H9 (cell line): ENCODE measurements at regions not wholly inside any gene's neighbourhood (a gene's known extent, or its start where the extent isn't known, plus 50 kb on each side); places are given as distances from the start of the nearest gene placed in this dataset.

ENCODE experiments used
- DNase-seq: peaks from one replicate; pipeline ENCODE4 v3.0.0-alpha.2; 2017
- H2AFZ ChIP-seq: one replicate; pipeline ENCODE4 v1.6.1; 2013; ENCODE audit warnings: mild to moderate bottlenecking, low read length, control low read depth, moderate library complexity
- H2AK5ac ChIP-seq: 2 replicates; pipeline ENCODE4 v1.6.1; 2013; ENCODE audit warnings: low read length, control low read depth, mixed read lengths; ENCODE audit not compliant: insufficient read length
- H2BK120ac ChIP-seq: one replicate; pipeline ENCODE4 v1.6.1; 2013; ENCODE audit warnings: low read depth, mild to moderate bottlenecking, low read length, control low read depth, inconsistent platforms; ENCODE audit not compliant: poor library complexity, severe bottlenecking
- H2BK12ac ChIP-seq: 2 replicates; pipeline ENCODE4 v1.6.1; 2013; ENCODE audit warnings: low read length, control low read depth, mixed read lengths, low read depth; ENCODE audit not compliant: insufficient read length
- H2BK15ac ChIP-seq: 2 replicates; pipeline ENCODE4 v1.6.1; 2013; ENCODE audit warnings: low read depth, low read length, control low read depth
- H2BK20ac ChIP-seq: one replicate; pipeline ENCODE4 v1.6.1; 2013; ENCODE audit warnings: low read depth, mild to moderate bottlenecking, low read length, control low read depth, inconsistent platforms; ENCODE audit not compliant: poor library complexity, severe bottlenecking
- H2BK5ac ChIP-seq: 2 replicates; pipeline ENCODE4 v1.6.1; 2013; ENCODE audit warnings: low read length, control low read depth, mixed read lengths; ENCODE audit not compliant: insufficient read length
- H3K14ac ChIP-seq: 2 replicates; pipeline ENCODE4 v1.6.1; 2013; ENCODE audit warnings: low read length, control low read depth; ENCODE audit not compliant: insufficient read depth
- H3K18ac ChIP-seq: 2 replicates; pipeline ENCODE4 v1.6.1; 2013; ENCODE audit warnings: low read depth, mild to moderate bottlenecking, mixed read lengths, low read length, control low read depth; ENCODE audit not compliant: insufficient read length
- H3K23ac ChIP-seq: 2 replicates; pipeline ENCODE4 v1.6.1; 2013; ENCODE audit warnings: low read length, control low read depth, mixed read lengths, low read depth; ENCODE audit not compliant: insufficient read length
- H3K23me2 ChIP-seq: 2 replicates; pipeline ENCODE4 v1.6.1; 2013; ENCODE audit warnings: low read depth, mild to moderate bottlenecking, mixed read lengths, low read length, control low read depth; ENCODE audit not compliant: insufficient read length, poor library complexity, severe bottlenecking
- H3K27ac ChIP-seq: 2 replicates; pipeline ENCODE4 v1.5.1; 2013; ENCODE audit warnings: low read length, control low read depth, mixed read lengths, low read depth; ENCODE audit not compliant: insufficient read length
- H3K27me3 ChIP-seq: 2 replicates; pipeline ENCODE4 v1.6.1; 2013; ENCODE audit warnings: low read length, control low read depth, inconsistent platforms; ENCODE audit not compliant: insufficient read depth
- H3K4ac ChIP-seq: 2 replicates; pipeline ENCODE4 v1.6.1; 2013; ENCODE audit warnings: low read depth, mild to moderate bottlenecking, control low read depth, inconsistent platforms, low read length, moderate library complexity
- H3K4me1 ChIP-seq: 2 replicates; pipeline ENCODE4 v1.6.1; 2013; ENCODE audit warnings: low read length, control low read depth, inconsistent platforms; ENCODE audit not compliant: insufficient read depth
- H3K4me2 ChIP-seq: 2 replicates; pipeline ENCODE4 v1.6.1; 2013; ENCODE audit warnings: low read length, control low read depth, mixed read lengths; ENCODE audit not compliant: insufficient read length, insufficient read depth
- H3K56ac ChIP-seq: 2 replicates; pipeline ENCODE4 v1.6.1; 2013; ENCODE audit warnings: low read depth, mild to moderate bottlenecking, mixed read lengths, low read length, control low read depth; ENCODE audit not compliant: insufficient read length
- H3K79me1 ChIP-seq: 2 replicates; pipeline ENCODE4 v1.6.1; 2013; ENCODE audit warnings: low read depth, mild to moderate bottlenecking, moderate library complexity, low read length, control low read depth, inconsistent platforms; ENCODE audit not compliant: insufficient read depth, poor library complexity, severe bottlenecking
- H3K79me2 ChIP-seq: 2 replicates; pipeline ENCODE4 v1.6.1; 2013; ENCODE audit warnings: low read length, control low read depth, inconsistent platforms; ENCODE audit not compliant: insufficient read depth
- H3K9ac ChIP-seq: 2 replicates; pipeline ENCODE4 v1.6.1; 2013; ENCODE audit warnings: low read length, control low read depth, mixed read lengths; ENCODE audit not compliant: insufficient read length; ENCODE audit errors: extremely low read depth
- H3K9me3 ChIP-seq: one replicate; pipeline ENCODE4 v1.6.1; 2013; ENCODE audit warnings: low read depth, low read length, inconsistent platforms; ENCODE audit not compliant: control insufficient read depth
- H3T11ph ChIP-seq: one replicate; pipeline ENCODE4 v1.6.1; 2013; ENCODE audit warnings: mild to moderate bottlenecking, low read length, control low read depth, inconsistent platforms
- H4K20me1 ChIP-seq: one replicate; pipeline ENCODE4 v1.6.1; 2013; ENCODE audit not compliant: control insufficient read depth, insufficient read length, insufficient read depth
- H4K5ac ChIP-seq: 2 replicates; pipeline ENCODE4 v1.6.1; 2013; ENCODE audit warnings: low read depth, mild to moderate bottlenecking, mixed read lengths, low read length, control low read depth; ENCODE audit not compliant: insufficient read length
- H4K8ac ChIP-seq: replicated peaks from 2 replicates; pipeline ENCODE4 v1.6.1; 2013; ENCODE audit warnings: low read length, control low read depth, mixed read lengths, low read depth; ENCODE audit not compliant: insufficient read length
- H4K91ac ChIP-seq: 2 replicates; pipeline ENCODE4 v1.6.1; 2013; ENCODE audit warnings: low read depth, mild to moderate bottlenecking, moderate library complexity, mixed read lengths, low read length, control low read depth; ENCODE audit not compliant: insufficient read length
- H3K27ac Mint-ChIP-seq, 3 experiments: 2 replicates in 2 of 3; 3 replicates in 1 of 3; pipeline ENCODE4 v1.8.0; 2020 to 2021; ENCODE audit warnings: mixed read lengths in 3 of 3, mild to moderate bottlenecking in 1 of 3, moderate library complexity in 1 of 3
- H3K27me3 Mint-ChIP-seq: 2 replicates; pipeline ENCODE4 v1.8.0; 2021; ENCODE audit warnings: low read depth, mild to moderate bottlenecking, moderate library complexity, mixed read lengths
- H3K36me3 Mint-ChIP-seq, 3 experiments: 2 replicates in 2 of 3; 3 replicates in 1 of 3; pipeline ENCODE4 v1.8.0; 2020 to 2021; ENCODE audit warnings: low read depth in 3 of 3, mixed read lengths in 3 of 3; ENCODE audit not compliant: insufficient read depth in 1 of 3
- H3K4me1 Mint-ChIP-seq, 2 experiments: 2 replicates each; pipeline ENCODE4 v1.8.0; 2020; ENCODE audit warnings: mixed read lengths in 2 of 2
- H3K4me3 Mint-ChIP-seq, 2 experiments: 2 replicates in 1 of 2; 3 replicates in 1 of 2; pipeline ENCODE4 v1.8.0; 2020 to 2021; ENCODE audit warnings: mild to moderate bottlenecking in 2 of 2, mixed read lengths in 2 of 2, moderate library complexity in 1 of 2
- H3K9me3 Mint-ChIP-seq, 2 experiments: 2 replicates in 1 of 2; 3 replicates in 1 of 2; pipeline ENCODE4 v1.8.0; 2020; ENCODE audit warnings: mild to moderate bottlenecking in 2 of 2, mixed read lengths in 2 of 2, moderate library complexity in 1 of 2
- CTCF ChIP-seq: fragments of 200-600 bp; sonication (generic); conservative IDR thresholded peaks from 3 replicates; pipeline ENCODE4 v1.8.0; 2021; ENCODE audit warnings: antibody characterized with exemption, mild to moderate bottlenecking
- WGBS: extraction: QIAGEN DNeasy Blood & Tissue Kit; methylation state at CpG from one replicate; pipeline ENCODE4 v1.1.7; 2013; ENCODE audit warnings: missing lambda C conversion rate, low lambda C conversion rate, mixed read lengths; ENCODE audit not compliant: insufficient read length; ENCODE audit errors: extremely low coverage; 5-methylcytosine and 5-hydroxymethylcytosine counted together

- H2AFZ ChIP-seq = no peak overlapping the region
- H4K20me1 ChIP-seq = no peaks in the 10 kb centered on the region
- no peak overlapping the region for H2AK5ac ChIP-seq
- no peaks in the 10 kb centered on the region for H3K79me1 ChIP-seq
- no peaks in the 10 kb centered on the region for H3K9me3 ChIP-seq
- no peaks in the 10 kb centered on the region for H3K79me2 ChIP-seq
- H4K5ac ChIP-seq = no peak overlapping the region
- H2BK120ac ChIP-seq = no peak overlapping the region
- no peak overlapping the region for H2BK20ac ChIP-seq
- H3K23ac ChIP-seq = no peak overlapping the region
- H3K23me2 ChIP-seq = no peaks in the 10 kb centered on the region
- Mint-ChIP-seq H3K4me1 (no peaks in the 10 kb centered on the region), H3K4me3 (no peak overlapping the region), H3K27me3 (peaks cover 17% of the 10 kb centered on the region), H3K9me3 (0 out of 5 replicates have a peak, but pooled peaks cover 0 to 4% of the 10 kb centered on the region in 2 experiments), H3K36me3 (no peaks in the 10 kb centered on the region), H3K27ac (no peak overlapping the region)
- H3K14ac ChIP-seq = no peak overlapping the region
- H3K27me3 ChIP-seq = no peaks in the 10 kb centered on the region
- no peak overlapping the region for H4K8ac ChIP-seq
- no peak overlapping the region for H4K91ac ChIP-seq
- H3K4me1 ChIP-seq = no peaks in the 10 kb centered on the region
- H2BK15ac ChIP-seq = no peak overlapping the region
- no peak for DNase-seq
- no peak overlapping the region for H3K18ac ChIP-seq
- H3K27ac ChIP-seq = no peak overlapping the region
- no peak overlapping the region for H3K4ac ChIP-seq
- no peak for TF ChIP-seq CTCF
- no peak overlapping the region for H2BK12ac ChIP-seq
- H3K9ac ChIP-seq = no peak overlapping the region
- WGBS = no CpG with 5 or more reads among the region's 10 CpGs
- H3K4me2 ChIP-seq = no peak overlapping the region
- H3K56ac ChIP-seq = no peak overlapping the region
- H3T11ph ChIP-seq = no peak overlapping the region
- no peak overlapping the region for H2BK5ac ChIP-seq
These were observed 130.8 kb upstream of the STC2 start for GRCh38 chr5:173458828-173459609.
